ENCODE measurements at regions not wholly inside any gene's neighbourhood (a gene's known extent, or its start where the extent isn't known, plus 50 kb on each side); places are given as distances from the start of the nearest gene placed in this dataset.

GRCh38 chr19:28899703-28900102, 313.2 kb downstream of the UQCRFS1 start:
- Mint-ChIP-seq H3K9me3 (ENCODE audit: insufficient read depth) (no peaks in the 10 kb centered on the region), H3K4me3 (no peak overlapping the region), H3K36me3 (ENCODE audit: low read depth) (no peaks in the 10 kb centered on the region), H3K27ac (no peak overlapping the region), H3K4me1 (ENCODE audit: low read depth) (no peaks in the 10 kb centered on the region), H3K27me3 (ENCODE audit: low read depth) (no peaks in the 10 kb centered on the region)
- no peak for ATAC-seq
- DNase-seq = no peak
- POLR2A ChIA-PET = no interaction called here
- CTCF ChIA-PET = no interaction called here

DNA sequence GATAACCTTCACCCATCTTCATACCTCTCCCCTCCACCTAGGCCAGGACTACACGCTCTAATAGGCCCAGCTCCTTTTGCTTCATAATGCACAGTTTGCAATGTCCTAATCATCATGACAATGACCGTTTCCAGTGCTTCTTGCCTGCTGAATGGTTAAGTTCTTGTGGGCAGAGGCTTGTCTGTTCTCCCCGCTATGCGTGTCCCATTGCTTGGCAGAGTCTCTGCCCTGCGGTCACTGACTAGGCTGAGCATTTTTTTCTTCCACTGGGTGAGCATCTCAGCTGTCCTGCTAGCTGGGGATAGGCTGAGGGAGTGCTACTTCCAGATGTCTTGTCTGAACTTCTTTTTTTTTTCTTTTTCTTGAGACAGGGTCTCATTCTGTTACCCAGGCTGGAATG, 314.7 kb downstream of the UQCRFS1 start:
- Mint-ChIP-seq H3K4me3 (no peak overlapping the region), H3K27me3 (ENCODE audit: low read depth) (no peaks in the 10 kb centered on the region), H3K9me3 (ENCODE audit: insufficient read depth) (no peaks in the 10 kb centered on the region), H3K27ac (no peak overlapping the region), H3K4me1 (ENCODE audit: low read depth) (no peaks in the 10 kb centered on the region), H3K36me3 (ENCODE audit: low read depth) (no peaks in the 10 kb centered on the region)
- ATAC-seq (no peak), DNase-seq (no peak)
- CTCF ChIA-PET = interaction anchor here (1.2 kb wide), 1 partner anchor 19 kb away, joined by 3 read pairs; no protein-coding TSS in a partner anchor
- POLR2A ChIA-PET = no interaction called here

- POLR2A ChIA-PET = no interaction called here
- Mint-ChIP-seq H3K27me3 (ENCODE audit: low read depth) (no peaks in the 10 kb centered on the region), H3K4me1 (ENCODE audit: low read depth) (no peaks in the 10 kb centered on the region), H3K36me3 (ENCODE audit: low read depth) (no peaks in the 10 kb centered on the region), H3K27ac (no peak overlapping the region), H3K9me3 (ENCODE audit: insufficient read depth) (no peaks in the 10 kb centered on the region), H3K4me3 (no peak overlapping the region)
- CTCF ChIA-PET = interaction anchor here (0.9 kb wide), 1 partner anchor 153 kb away, joined by 3 read pairs; no protein-coding TSS in a partner anchor
- DNase-seq = no peak
- no peak for ATAC-seq
Measured at GRCh38 chr19:28889941-28890670, 322.8 kb downstream of the UQCRFS1 start.

- no peaks in the 10 kb centered on the region for H3K27me3 Mint-ChIP-seq (ENCODE audit: low read depth)
- no peak for ATAC-seq
- no peaks in the 10 kb centered on the region for H3K9me3 Mint-ChIP-seq (ENCODE audit: insufficient read depth)
- CTCF ChIA-PET = no interaction called here
- no peak overlapping the region for H3K27ac Mint-ChIP-seq
- H3K4me3 Mint-ChIP-seq = no peak overlapping the region
- H3K36me3 Mint-ChIP-seq (ENCODE audit: low read depth) = no peaks in the 10 kb centered on the region
- H3K4me1 Mint-ChIP-seq (ENCODE audit: low read depth) = no peaks in the 10 kb centered on the region
- DNase-seq = no peak
- POLR2A ChIA-PET = no interaction called here
Measured at GRCh38 chr19:28887920-28888618, 324.9 kb downstream of the UQCRFS1 start.

DNA sequence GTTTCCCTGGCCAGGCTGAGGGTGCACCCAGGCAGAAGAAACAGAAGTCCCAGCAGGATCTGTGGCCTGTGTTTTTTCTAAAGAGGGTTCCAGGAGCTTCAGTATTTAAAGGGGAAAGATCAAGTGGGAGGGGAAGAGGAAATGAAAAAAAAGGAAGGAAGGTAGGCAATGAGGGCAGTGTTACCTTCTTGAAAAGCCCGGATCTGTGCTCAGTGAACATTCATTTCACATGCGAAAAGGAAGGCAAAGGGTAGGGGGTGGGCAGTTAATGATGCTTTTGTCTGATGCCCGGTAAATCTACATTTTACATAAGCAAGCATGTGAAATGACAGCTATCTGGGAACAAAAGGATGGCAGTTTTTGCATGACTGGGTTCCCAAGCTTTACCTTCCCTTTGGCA, 326.2 kb downstream of the UQCRFS1 start:
- ChIA-PET POLR2A (no interaction called here), CTCF (no interaction called here)
- H3K27me3 Mint-ChIP-seq (ENCODE audit: low read depth) = no peaks in the 10 kb centered on the region
- no peaks in the 10 kb centered on the region for H3K36me3 Mint-ChIP-seq (ENCODE audit: low read depth)
- no peak overlapping the region for H3K4me3 Mint-ChIP-seq
- ATAC-seq (no peak), DNase-seq (no peak)
- H3K4me1 Mint-ChIP-seq (ENCODE audit: low read depth) = no peaks in the 10 kb centered on the region
- no peaks in the 10 kb centered on the region for H3K9me3 Mint-ChIP-seq (ENCODE audit: insufficient read depth)
- H3K27ac Mint-ChIP-seq = no peak overlapping the region

- POLR2A ChIA-PET = no interaction called here
- CTCF ChIA-PET = no interaction called here
- H3K27me3 Mint-ChIP-seq (ENCODE audit: low read depth) = no peaks in the 10 kb centered on the region
- H3K4me3 Mint-ChIP-seq = no peak overlapping the region
- DNase-seq = no peak
- H3K36me3 Mint-ChIP-seq (ENCODE audit: low read depth) = no peaks in the 10 kb centered on the region
- no peak overlapping the region for H3K27ac Mint-ChIP-seq
- H3K9me3 Mint-ChIP-seq (ENCODE audit: insufficient read depth) = no peaks in the 10 kb centered on the region
- H3K4me1 Mint-ChIP-seq (ENCODE audit: low read depth) = no peaks in the 10 kb centered on the region
- no peak for ATAC-seq
Measured at GRCh38 chr19:28885965-28886364, 327.0 kb downstream of the UQCRFS1 start.

- H3K4me3 Mint-ChIP-seq = no peak overlapping the region
- no peaks in the 10 kb centered on the region for H3K27me3 Mint-ChIP-seq (ENCODE audit: low read depth)
- ChIA-PET CTCF (interaction anchor here (1.1 kb wide), 1 partner anchor 148 kb away, joined by 3 read pairs; no protein-coding TSS in a partner anchor), POLR2A (no interaction called here)
- no peaks in the 10 kb centered on the region for H3K4me1 Mint-ChIP-seq (ENCODE audit: low read depth)
- no peaks in the 10 kb centered on the region for H3K9me3 Mint-ChIP-seq (ENCODE audit: insufficient read depth)
- no peaks in the 10 kb centered on the region for H3K36me3 Mint-ChIP-seq (ENCODE audit: low read depth)
- H3K27ac Mint-ChIP-seq = no peak overlapping the region
- DNase-seq = no peak
- no peak for ATAC-seq
Measured at GRCh38 chr19:28884786-28885476, 328.0 kb downstream of the UQCRFS1 start.

GRCh38 chr19:28883241-28883693, 329.7 kb downstream of the UQCRFS1 start:
- H3K27me3 Mint-ChIP-seq (ENCODE audit: low read depth) = no peaks in the 10 kb centered on the region
- no peaks in the 10 kb centered on the region for H3K9me3 Mint-ChIP-seq (ENCODE audit: insufficient read depth)
- H3K4me1 Mint-ChIP-seq (ENCODE audit: low read depth) = no peaks in the 10 kb centered on the region
- POLR2A ChIA-PET = no interaction called here
- no peak overlapping the region for H3K27ac Mint-ChIP-seq
- DNase-seq (no peak), ATAC-seq (no peak)
- no peak overlapping the region for H3K4me3 Mint-ChIP-seq
- CTCF ChIA-PET = interaction anchor here (1.4 kb wide), 1 partner anchor 147 kb away, joined by 3 read pairs; no protein-coding TSS in a partner anchor
- no peaks in the 10 kb centered on the region for H3K36me3 Mint-ChIP-seq (ENCODE audit: low read depth)

DNA sequence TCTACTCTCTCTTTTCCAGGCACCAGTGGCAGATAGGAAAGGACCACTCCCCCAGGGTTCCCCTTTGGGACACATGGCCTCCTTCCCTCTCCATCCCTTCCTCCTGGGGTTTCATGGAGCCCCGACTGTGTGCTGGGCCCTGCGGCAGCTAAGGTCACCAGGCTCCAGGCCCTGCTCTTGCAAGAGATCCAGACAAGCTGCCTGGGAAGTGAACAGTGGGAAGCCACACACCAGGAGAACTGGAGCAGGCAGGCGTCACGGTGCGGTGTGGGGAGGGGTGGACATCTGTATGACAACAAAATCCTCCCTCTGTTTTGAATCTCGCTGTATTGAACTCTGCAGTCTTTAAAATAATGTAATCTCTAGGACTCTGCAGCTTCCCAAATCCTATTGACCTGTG, 330.1 kb downstream of the UQCRFS1 start:
- ChIA-PET POLR2A (no interaction called here), CTCF (interaction anchor here (1.4 kb wide), 1 partner anchor 146 kb away, joined by 3 read pairs; no protein-coding TSS in a partner anchor)
- Mint-ChIP-seq H3K27me3 (ENCODE audit: low read depth) (no peaks in the 10 kb centered on the region), H3K9me3 (ENCODE audit: insufficient read depth) (no peaks in the 10 kb centered on the region), H3K27ac (no peak overlapping the region), H3K4me3 (no peak overlapping the region), H3K36me3 (ENCODE audit: low read depth) (no peaks in the 10 kb centered on the region), H3K4me1 (ENCODE audit: low read depth) (no peaks in the 10 kb centered on the region)
- ATAC-seq = no peak
- no peak for DNase-seq

GRCh38 chr19:28881616-28882015, 331.3 kb downstream of the UQCRFS1 start:
- no peak for ATAC-seq
- no peak for DNase-seq
- ChIA-PET CTCF (interaction anchor here (1.0 kb wide), 1 partner anchor 145 kb away, joined by 4 read pairs; no protein-coding TSS in a partner anchor), POLR2A (no interaction called here)
- no peak overlapping the region for H3K4me3 Mint-ChIP-seq
- no peaks in the 10 kb centered on the region for H3K36me3 Mint-ChIP-seq (ENCODE audit: low read depth)
- H3K4me1 Mint-ChIP-seq (ENCODE audit: low read depth) = no peaks in the 10 kb centered on the region
- no peaks in the 10 kb centered on the region for H3K27me3 Mint-ChIP-seq (ENCODE audit: low read depth)
- H3K27ac Mint-ChIP-seq = no peak overlapping the region
- H3K9me3 Mint-ChIP-seq (ENCODE audit: insufficient read depth) = no peaks in the 10 kb centered on the region

DNA sequence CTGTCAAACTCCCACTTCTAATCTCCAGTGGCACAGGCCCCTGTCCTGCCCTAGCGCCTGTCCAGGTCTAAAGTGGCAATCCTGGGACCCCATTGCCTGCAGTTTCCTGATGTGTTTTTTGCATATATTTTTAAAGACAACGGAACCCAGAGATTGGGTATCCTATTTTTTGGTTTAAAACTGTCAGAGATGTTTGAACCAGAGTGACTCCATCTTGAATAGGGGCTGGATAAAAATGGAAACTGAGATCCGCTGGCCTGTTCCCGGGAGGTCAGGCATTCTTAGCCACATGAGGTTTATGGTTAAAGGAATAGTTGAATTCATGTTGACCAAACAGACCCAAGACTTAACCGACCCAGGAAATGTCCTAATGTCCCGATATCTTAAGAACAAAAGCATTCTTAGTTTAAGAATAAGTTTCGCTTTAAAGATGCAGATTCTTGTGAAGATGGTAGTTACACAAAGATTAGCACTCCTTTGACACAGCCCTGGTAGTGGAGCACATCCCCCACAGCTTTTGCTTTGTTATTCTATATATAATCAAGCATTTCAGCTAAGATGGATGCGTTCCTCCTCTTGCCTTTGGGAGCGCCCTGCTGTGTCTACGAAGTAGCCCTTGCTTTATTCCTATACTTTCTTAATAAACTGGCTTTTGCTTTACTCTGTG, 332.1 kb downstream of the UQCRFS1 start:
- DNase-seq = no peak
- Mint-ChIP-seq H3K9me3 (ENCODE audit: insufficient read depth) (no peaks in the 10 kb centered on the region), H3K27me3 (ENCODE audit: low read depth) (no peaks in the 10 kb centered on the region), H3K27ac (no peak overlapping the region), H3K4me3 (no peak overlapping the region), H3K36me3 (ENCODE audit: low read depth) (no peaks in the 10 kb centered on the region), H3K4me1 (ENCODE audit: low read depth) (no peaks in the 10 kb centered on the region)
- ATAC-seq = no peak
- POLR2A ChIA-PET = no interaction called here
- CTCF ChIA-PET = interaction anchor here (1.0 kb wide), 1 partner anchor 144 kb away, joined by 4 read pairs; no protein-coding TSS in a partner anchor

All from activated CD8-positive, alpha-beta T cell treated with anti-CD3 and anti-CD28 coated beads, Interleukin-2, amount 10 ng/mL, durations not matched to agents 7 days and 5 days (primary cell).